GF-D8 (cell line): ENCODE measurements at regions not wholly inside any gene's neighbourhood (a gene's known extent, or its start where the extent isn't known, plus 50 kb on each side); places are given as distances from the start of the nearest gene placed in this dataset.
"Not testable (repeated sequence)": the region's sequence is repeated elsewhere in the genome, so short reads cannot be mapped to it uniquely, and the experiment has no call there.

ENCODE experiments used
- DNase-seq: peaks from one replicate; lab custom pipeline; 2025; lab: John Stamatoyannopoulos, UW

- DNase-seq = no peak
These were observed 90.0 kb downstream of the IGLL5 start for GRCh38 chr22:22977479-22978200.

- no peak for DNase-seq
These were observed 91.0 kb downstream of the IGLL5 start for GRCh38 chr22:22978637-22979036.

GRCh38 chr22:22979121-22979724, 91.1 kb upstream of the GNAZ start:
- no peak for DNase-seq

GRCh38 chr22:22979954-22980353, 90.4 kb upstream of the GNAZ start:
- no peak for DNase-seq

- DNase-seq = no peak
These were observed 88.4 kb upstream of the GNAZ start for GRCh38 chr22:22981670-22982571.

- DNase-seq = no peak
These were observed 87.7 kb upstream of the GNAZ start for GRCh38 chr22:22982616-22983015.

GRCh38 chr22:22983123-22983522, 87.2 kb upstream of the GNAZ start:
- DNase-seq = no peak

- DNase-seq = no peak
These were observed 86.5 kb upstream of the GNAZ start for GRCh38 chr22:22983816-22984215.

GRCh38 chr22:22984967-22985366, 85.4 kb upstream of the GNAZ start:
- DNase-seq = no peak

GRCh38 chr22:22986008-22986407, 84.3 kb upstream of the GNAZ start:
- DNase-seq = no peak

GRCh38 chr22:22986640-22987039, 83.7 kb upstream of the GNAZ start:
- no peak for DNase-seq

- DNase-seq = no peak
These were observed 82.2 kb upstream of the GNAZ start for GRCh38 chr22:22988150-22988549.

- DNase-seq = no peak
These were observed 81.5 kb upstream of the GNAZ start for GRCh38 chr22:22988785-22989184.

GRCh38 chr22:22989856-22990255, 80.5 kb upstream of the GNAZ start:
- no peak for DNase-seq

- not testable (repeated sequence) for DNase-seq
These were observed 79.4 kb upstream of the GNAZ start for GRCh38 chr22:22990711-22991505.

GRCh38 chr22:22992474-22992873, 77.8 kb upstream of the GNAZ start:
- DNase-seq = no peak

GRCh38 chr22:22993184-22993583, 77.1 kb upstream of the GNAZ start:
- no peak for DNase-seq

- DNase-seq = no peak
These were observed 75.2 kb upstream of the GNAZ start for GRCh38 chr22:22995166-22995565.

GRCh38 chr22:22996511-22997261, 73.6 kb upstream of the GNAZ start:
- no peak for DNase-seq

GRCh38 chr22:22997262-22997898, 72.9 kb upstream of the GNAZ start:
- DNase-seq = no peak

- DNase-seq = no peak
These were observed 72.3 kb upstream of the GNAZ start for GRCh38 chr22:22997988-22998387.
